Transverse colon (tissue), 4 donors: ENCODE measurements at regions not wholly inside any gene's neighbourhood (a gene's known extent, or its start where the extent isn't known, plus 50 kb on each side); places are given as distances from the start of the nearest gene placed in this dataset.

Source experiments
- DNase-seq: peaks from one replicate; pipeline ENCODE4 v3.0.0-alpha.2; 2019
- H3K27ac ChIP-seq, 4 donors: fragments of 200-600 bp; sonication (generic); 2 replicates each; pipeline ENCODE4 v1.5.1; 2016 to 2018; ENCODE audit warnings: inconsistent platforms in 4 of 4
- H3K27me3 ChIP-seq: fragments of 200-600 bp; sonication (generic); 2 replicates; pipeline ENCODE4 v1.5.1; 2017; ENCODE audit warnings: inconsistent platforms
- H3K36me3 ChIP-seq, 4 donors: fragments of 200-600 bp; sonication (generic); 2 replicates each; pipeline ENCODE4 v1.5.1; 2017 to 2019; ENCODE audit warnings: inconsistent platforms in 4 of 4
- H3K4me1 ChIP-seq, 4 donors: fragments of 200-600 bp; sonication (generic); 2 replicates each; pipeline ENCODE4 v1.5.1; 2017 to 2020; ENCODE audit warnings: inconsistent platforms in 4 of 4
- H3K4me3 ChIP-seq, 4 donors: fragments of 200-600 bp; sonication (generic); 1 replicate in 1 of 4; 2 replicates in 3 of 4; pipeline versions ENCODE4 v1.5.1 to v1.6.1; 2017 to 2019; ENCODE audit warnings: inconsistent platforms in 4 of 4
- H3K9me3 ChIP-seq, 2 donors: fragments of 200-600 bp; sonication (generic); 2 replicates each; pipeline ENCODE4 v1.5.1; 2017 to 2019; ENCODE audit warnings: inconsistent platforms in 2 of 2
- EP300 ChIP-seq: sonication (generic); formaldehyde crosslinking; IDR thresholded peaks from one replicate; pipeline ENCODE4 v1.6.1; 2017; ENCODE audit warnings: antibody characterized with exemption, low read depth
- POLR2A ChIP-seq: fragments of 450-650 bp; IDR thresholded peaks from one replicate; pipeline ENCODE4 v1.6.1; 2016; ENCODE audit warnings: antibody characterized with exemption, mild to moderate bottlenecking, moderate library complexity
- POLR2AphosphoS5 ChIP-seq, 3 donors: sonication (generic); formaldehyde crosslinking; IDR thresholded peaks; one replicate each; pipeline ENCODE4 v1.6.1; 2016; ENCODE audit warnings: antibody characterized with exemption in 3 of 3
- WGBS, 2 donors: methylation state at CpG; one replicate each; pipeline ENCODE4 v1.1.5; 2018; ENCODE audit warnings: low coverage in 1 of 2; 5-methylcytosine and 5-hydroxymethylcytosine counted together
- in situ Hi-C, 4 donors: fragments of 200-750 bp; cut with MboI; loops; one replicate each; pipeline versions ENCODE4 v1.15.0 to v1.15.1; 2017; ENCODE audit warnings: low sequenced_read_pairs in 3 of 4, low pct_ligation_motif_present in 1 of 4, low pct_unique_long_range_greater_than_20kb in 1 of 4
- intact Hi-C: fragments of 100-400 bp; cut with DNase I; formaldehyde crosslinking; loops from one replicate; pipeline ENCODE4 v1.15.1; 2023; ENCODE audit warnings: low total_unique reads
- TF ChIP-seq, protein P1 (sequence below), 5 experiments: fragments of 200-600 bp in 3 of 5; fragments of 450-650 bp in 2 of 5; sonication (generic) in 3 of 5; IDR thresholded peaks; 1 replicate in 2 of 5; 2 replicates in 3 of 5; pipeline ENCODE4 v1.5.1; 2016 to 2017; ENCODE audit warnings: antibody characterized with exemption in 5 of 5, inconsistent platforms in 3 of 5, mild to moderate bottlenecking in 2 of 5, moderate library complexity in 1 of 5

DNA sequence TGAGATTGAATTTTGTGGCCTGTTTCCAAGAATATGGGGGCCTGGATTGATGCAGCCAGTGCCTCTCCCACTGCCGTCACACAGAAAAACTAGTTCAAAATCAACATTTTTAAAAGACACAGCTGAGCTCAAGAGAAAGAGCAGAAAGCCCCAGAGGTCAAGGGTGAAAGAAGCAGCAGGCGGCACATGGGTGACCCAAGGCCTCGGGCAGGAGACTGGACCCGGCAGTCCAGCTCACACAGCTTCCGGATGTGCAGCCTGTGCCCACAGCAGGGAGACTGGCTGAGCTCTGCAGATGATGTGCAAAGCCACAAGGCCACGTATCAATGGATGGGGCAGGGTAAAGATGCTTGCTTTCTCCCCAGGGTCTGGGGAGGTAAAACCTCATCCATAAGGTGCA, 50.4 kb upstream of the RNF32 start:
- TF ChIP-seq POLR2AphosphoS5 (IDR thresholded peaks at IDR 0.05) (no peak), EP300 (no peak), POLR2A (no peak)
- TF ChIP-seq, protein P1, sequence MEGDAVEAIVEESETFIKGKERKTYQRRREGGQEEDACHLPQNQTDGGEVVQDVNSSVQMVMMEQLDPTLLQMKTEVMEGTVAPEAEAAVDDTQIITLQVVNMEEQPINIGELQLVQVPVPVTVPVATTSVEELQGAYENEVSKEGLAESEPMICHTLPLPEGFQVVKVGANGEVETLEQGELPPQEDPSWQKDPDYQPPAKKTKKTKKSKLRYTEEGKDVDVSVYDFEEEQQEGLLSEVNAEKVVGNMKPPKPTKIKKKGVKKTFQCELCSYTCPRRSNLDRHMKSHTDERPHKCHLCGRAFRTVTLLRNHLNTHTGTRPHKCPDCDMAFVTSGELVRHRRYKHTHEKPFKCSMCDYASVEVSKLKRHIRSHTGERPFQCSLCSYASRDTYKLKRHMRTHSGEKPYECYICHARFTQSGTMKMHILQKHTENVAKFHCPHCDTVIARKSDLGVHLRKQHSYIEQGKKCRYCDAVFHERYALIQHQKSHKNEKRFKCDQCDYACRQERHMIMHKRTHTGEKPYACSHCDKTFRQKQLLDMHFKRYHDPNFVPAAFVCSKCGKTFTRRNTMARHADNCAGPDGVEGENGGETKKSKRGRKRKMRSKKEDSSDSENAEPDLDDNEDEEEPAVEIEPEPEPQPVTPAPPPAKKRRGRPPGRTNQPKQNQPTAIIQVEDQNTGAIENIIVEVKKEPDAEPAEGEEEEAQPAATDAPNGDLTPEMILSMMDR (IDR thresholded peaks at IDR 0.05), result no peak
- DNase-seq, result no peak
- no peaks in the 10 kb centered on the region for H3K27me3 ChIP-seq
- 80 to 86% methylated on average over 3 to 6 of the region's 6 CpGs for WGBS, 2 donors
- no peak overlapping the region for H3K4me3 ChIP-seq
- H3K27ac ChIP-seq, result no peak overlapping the region
- peaks cover 0 to 9% (median 0%) of the 10 kb centered on the region in 4 donors for H3K4me1 ChIP-seq
- peaks cover 2 to 16% of the 10 kb centered on the region in 2 donors for H3K9me3 ChIP-seq
- intact Hi-C loops (no loop called here), in situ Hi-C loops (no loop called here)
- H3K36me3 ChIP-seq, result no peaks in the 10 kb centered on the region

DNA sequence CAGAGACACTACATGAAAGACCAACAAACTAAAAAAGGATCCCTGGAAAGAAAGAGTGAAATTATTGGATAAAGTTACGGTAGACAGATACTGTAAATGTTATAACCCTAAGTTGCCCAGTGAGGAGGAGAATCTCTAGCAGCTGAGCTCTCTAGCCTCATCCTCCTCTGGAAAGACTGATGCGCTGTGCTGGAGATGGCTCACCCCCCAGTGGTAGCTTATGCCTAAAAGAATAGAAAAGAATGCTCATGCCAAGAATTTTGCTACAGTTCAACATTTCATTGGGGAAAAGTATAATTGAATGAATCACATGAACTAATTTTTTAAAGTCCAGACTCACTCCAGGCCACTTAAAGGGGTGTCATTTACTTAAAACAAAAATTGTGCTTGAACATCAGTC, 50.8 kb upstream of the RNF32 start:
- Histone ChIP-seq H3K4me3 (no peak overlapping the region), H3K4me1 (peaks cover 0 to 9% (median 0%) of the 10 kb centered on the region in 4 donors), H3K27me3 (no peaks in the 10 kb centered on the region), H3K36me3 (no peaks in the 10 kb centered on the region), H3K9me3 (peaks cover 2 to 16% of the 10 kb centered on the region in 2 donors), H3K27ac (no peak overlapping the region)
- intact Hi-C loops (no loop called here), in situ Hi-C loops (no loop called here)
- DNase-seq, result no peak
- TF ChIP-seq, protein P1 (IDR thresholded peaks at IDR 0.05), result no peak
- TF ChIP-seq EP300 (no peak), POLR2A (no peak), POLR2AphosphoS5 (IDR thresholded peaks at IDR 0.05) (no peak)
- 75 to 88% methylated on average over 2 of the region's 2 CpGs for WGBS, 2 donors

DNA sequence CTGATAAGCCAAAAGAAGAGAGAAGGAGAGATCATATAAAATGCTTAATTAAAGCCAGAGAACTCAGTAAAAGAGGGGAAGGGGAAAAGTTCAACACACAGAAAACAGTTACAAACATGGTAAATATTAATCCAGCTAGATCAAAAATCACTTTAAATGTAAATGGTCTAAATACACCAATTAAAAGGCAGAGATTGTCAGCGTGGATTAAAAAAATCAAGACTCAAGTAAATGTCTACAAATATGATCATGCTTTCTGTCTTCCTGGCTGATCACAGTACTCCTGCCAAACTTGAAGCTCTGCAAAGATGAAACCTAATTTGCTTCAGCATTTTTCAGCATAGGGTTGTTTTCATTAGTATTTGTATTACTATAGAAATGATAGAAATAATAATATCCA, 54.6 kb upstream of the RNF32 start:
- no peak overlapping the region for H3K4me3 ChIP-seq
- intact Hi-C loops, result no loop called here
- H3K27me3 ChIP-seq, result no peaks in the 10 kb centered on the region
- H3K4me1 ChIP-seq, result no peaks in the 10 kb centered on the region
- in situ Hi-C loops, result no loop called here
- no peaks in the 10 kb centered on the region for H3K36me3 ChIP-seq
- no peak for DNase-seq
- peaks cover 0 to 10% of the 10 kb centered on the region in 2 donors for H3K9me3 ChIP-seq
- WGBS, 2 donors, result 75 to 95% methylated on average over 1 of the region's 1 CpG
- no peak for TF ChIP-seq POLR2AphosphoS5 (IDR thresholded peaks at IDR 0.05)
- no peak for TF ChIP-seq POLR2A
- TF ChIP-seq, protein P1 (IDR thresholded peaks at IDR 0.05), result no peak
- TF ChIP-seq EP300, result no peak
- no peak overlapping the region for H3K27ac ChIP-seq

DNA sequence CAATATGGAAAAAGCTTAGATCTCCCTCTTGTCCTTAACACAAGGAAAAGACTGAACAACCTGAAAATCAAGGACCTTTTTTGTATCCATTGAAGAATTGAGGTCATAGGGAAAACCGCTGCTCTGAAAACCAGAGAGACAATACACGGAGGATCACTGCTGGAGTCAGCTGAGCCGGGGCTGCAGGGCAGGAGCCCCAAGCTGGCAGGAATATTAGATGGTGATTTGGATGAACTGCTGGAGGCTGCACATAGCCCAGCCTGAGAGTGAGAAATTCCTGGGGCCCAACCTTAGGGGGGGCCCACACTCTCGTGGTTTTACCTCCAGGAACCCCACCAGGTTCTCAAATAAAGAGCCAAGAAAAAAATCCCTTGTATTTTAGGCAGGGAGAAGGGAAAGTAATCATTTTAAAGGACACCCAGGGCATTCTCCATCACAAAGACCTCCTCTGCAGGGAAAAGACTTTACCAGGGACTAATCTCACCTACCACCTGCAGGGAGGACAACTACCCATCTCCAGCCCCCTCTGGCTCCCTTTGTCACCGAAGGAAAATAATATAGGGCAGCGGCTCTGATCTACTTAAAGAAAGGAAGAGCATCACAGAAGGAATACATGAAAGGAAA, 55.4 kb upstream of the RNF32 start:
- WGBS, 2 donors, result 51 to 81% methylated on average over 6 of the region's 6 CpGs

More for the DNA sequence above, 55.4 kb upstream of the RNF32 start:
- no peak overlapping the region for H3K4me3 ChIP-seq
- in situ Hi-C loops (no loop called here), intact Hi-C loops (no loop called here)
- DNase-seq, result no peak
- no peaks in the 10 kb centered on the region for H3K4me1 ChIP-seq
- no peaks in the 10 kb centered on the region for H3K36me3 ChIP-seq
- peaks cover 0 to 10% of the 10 kb centered on the region in 2 donors for H3K9me3 ChIP-seq
- H3K27me3 ChIP-seq, result no peaks in the 10 kb centered on the region
- TF ChIP-seq POLR2A, result no peak
- TF ChIP-seq, protein P1 (IDR thresholded peaks at IDR 0.05), result no peak
- no peak for TF ChIP-seq EP300
- no peak for TF ChIP-seq POLR2AphosphoS5 (IDR thresholded peaks at IDR 0.05)
- H3K27ac ChIP-seq, result no peak overlapping the region
